Liver (tissue), 8 donors: ENCODE measurements at regions not wholly inside any gene's neighbourhood (a gene's known extent, or its start where the extent isn't known, plus 50 kb on each side); places are given as distances from the start of the nearest gene placed in this dataset.

ENCODE experiments used
- DNase-seq: peaks from one replicate; pipeline ENCODE4 v3.0.0-alpha.2; 2017; ENCODE audit warnings: low spot score
- H3K27ac ChIP-seq, 2 donors: one replicate each; pipeline ENCODE4 v1.7.0; 2013; ENCODE audit warnings: inconsistent platforms in 2 of 2, low read length in 2 of 2, control low read depth in 1 of 2, low read depth in 1 of 2, mild to moderate bottlenecking in 1 of 2
- H3K27me3 ChIP-seq, 4 donors: one replicate each; pipeline versions ENCODE4 v1.6.1 to v1.7.0; 2013; ENCODE audit warnings: low read length in 3 of 4, inconsistent platforms in 1 of 4, mild to moderate bottlenecking in 1 of 4, moderate library complexity in 1 of 4; ENCODE audit not compliant: control insufficient read depth in 4 of 4, insufficient read depth in 4 of 4
- H3K36me3 ChIP-seq, 4 donors: one replicate each; pipeline versions ENCODE4 v1.6.1 to v1.7.0; 2013; ENCODE audit warnings: low read length in 3 of 4, mild to moderate bottlenecking in 3 of 4, low read depth in 1 of 4, moderate library complexity in 1 of 4; ENCODE audit not compliant: control insufficient read depth in 4 of 4, insufficient read depth in 3 of 4
- H3K4me1 ChIP-seq, 4 donors: one replicate each; pipeline versions ENCODE4 v1.6.1 to v1.7.0; 2013; ENCODE audit warnings: low read length in 3 of 4, mild to moderate bottlenecking in 3 of 4, moderate library complexity in 1 of 4; ENCODE audit not compliant: control insufficient read depth in 4 of 4, insufficient read depth in 4 of 4
- H3K4me3 ChIP-seq, 3 donors: one replicate each; pipeline versions ENCODE4 v1.6.1 to v1.7.0; 2013; ENCODE audit warnings: low read length in 3 of 3, control low read depth in 1 of 3, low read depth in 1 of 3, mild to moderate bottlenecking in 1 of 3
- H3K9ac ChIP-seq, 2 donors: one replicate each; pipeline ENCODE4 v1.7.0; 2013; ENCODE audit warnings: low read length in 2 of 2, mild to moderate bottlenecking in 2 of 2, moderate library complexity in 2 of 2, control low read depth in 1 of 2, low read depth in 1 of 2
- H3K9me3 ChIP-seq, 4 donors: one replicate each; pipeline versions ENCODE4 v1.6.1 to v1.7.0; 2013; ENCODE audit warnings: low read length in 3 of 4; ENCODE audit not compliant: control insufficient read depth in 4 of 4
- EGR1 ChIP-seq, 2 donors: IDR thresholded peaks; 2 replicates each; pipeline ENCODE4 v1.6.1; 2016 to 2018; ENCODE audit warnings: antibody characterized with exemption in 2 of 2, low read depth in 2 of 2
- FOXA1 ChIP-seq: IDR thresholded peaks from 2 replicates; pipeline ENCODE4 v1.6.1; 2016; ENCODE audit warnings: antibody characterized with exemption
- FOXA2 ChIP-seq: IDR thresholded peaks from 2 replicates; pipeline ENCODE4 v1.6.1; 2016; ENCODE audit warnings: antibody characterized with exemption
- GABPA ChIP-seq, 2 donors: IDR thresholded peaks in 1 of 2; conservative IDR thresholded peaks in 1 of 2; 2 replicates each; pipeline ENCODE4 v1.6.1; 2016; ENCODE audit warnings: antibody characterized with exemption in 2 of 2, mild to moderate bottlenecking in 1 of 2, moderate library complexity in 1 of 2
- HNF4A ChIP-seq, 2 donors: conservative IDR thresholded peaks; 2 replicates each; pipeline ENCODE4 v1.6.1; 2016; ENCODE audit warnings: antibody characterized with exemption in 2 of 2, mild to moderate bottlenecking in 2 of 2
- RAD21 ChIP-seq, 2 donors: IDR thresholded peaks; 2 replicates each; pipeline ENCODE4 v1.6.1; 2016; ENCODE audit warnings: antibody characterized with exemption in 2 of 2, mild to moderate bottlenecking in 2 of 2
- RXRA ChIP-seq, 2 donors: IDR thresholded peaks; 2 replicates each; pipeline ENCODE4 v1.6.1; 2017 to 2018; ENCODE audit warnings: antibody characterized with exemption in 2 of 2, mild to moderate bottlenecking in 1 of 2
- SP1 ChIP-seq: IDR thresholded peaks from 2 replicates; pipeline ENCODE4 v1.6.1; 2018; ENCODE audit warnings: antibody characterized with exemption, mild to moderate bottlenecking
- TAF1 ChIP-seq: conservative IDR thresholded peaks from 2 replicates; pipeline ENCODE4 v1.6.1; 2016; ENCODE audit warnings: antibody characterized with exemption, mild to moderate bottlenecking
- YY1 ChIP-seq: IDR thresholded peaks from 2 replicates; pipeline ENCODE4 v1.6.1; 2016; ENCODE audit warnings: antibody characterized with exemption, mild to moderate bottlenecking
- ZBTB33 ChIP-seq: IDR thresholded peaks from 2 replicates; pipeline ENCODE4 v1.6.1; 2016; ENCODE audit warnings: antibody characterized with exemption
- WGBS: extraction: QIAGEN DNeasy Blood & Tissue Kit; methylation state at CpG from one replicate; pipeline ENCODE4 v1.1.7; 2013; 5-methylcytosine and 5-hydroxymethylcytosine counted together
- TF ChIP-seq, protein P1 (sequence below): IDR thresholded peaks from 2 replicates; pipeline ENCODE4 v1.6.1; 2016; ENCODE audit warnings: antibody characterized with exemption, mild to moderate bottlenecking
- TF ChIP-seq, protein P2 (sequence below): fragments of 150-350 bp; IDR thresholded peaks from 2 replicates; pipeline ENCODE4 v1.5.1; 2017; ENCODE audit warnings: improper control_type of control experiment, low read depth, low read length; ENCODE audit not compliant: missing input control
- donor health status: healthy.
- donor health status: healthy.
- donor health status: healthy.
- donor health status: healthy.
- donor health status: healthy.

DNA sequence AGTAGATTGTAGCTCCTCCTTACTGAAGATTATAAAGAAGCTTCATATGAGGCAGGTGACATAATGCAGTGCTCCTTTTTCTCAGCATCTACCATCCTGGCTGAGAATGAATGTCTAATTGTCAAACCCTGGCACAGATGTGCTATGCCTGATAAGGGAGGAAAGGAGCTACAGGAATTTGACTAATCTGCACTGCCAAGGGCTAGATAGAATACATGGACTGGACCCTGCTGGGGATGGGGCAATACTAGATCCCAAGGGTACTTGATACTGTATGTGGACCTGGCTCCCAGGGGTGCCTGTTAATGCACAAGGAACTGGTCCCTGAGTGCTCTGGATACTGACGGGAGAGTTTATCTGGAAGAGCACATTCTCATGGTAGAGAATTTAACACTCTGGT lies 362.2 kb upstream of the EMCN start:
- no peak overlapping the region for H3K9ac ChIP-seq
- no peaks in the 10 kb centered on the region for H3K27me3 ChIP-seq
- H3K4me3 ChIP-seq: no peak overlapping the region
- no peak for DNase-seq
- H3K4me1 ChIP-seq: no peaks in the 10 kb centered on the region
- no peaks in the 10 kb centered on the region for H3K36me3 ChIP-seq
- no peaks in the 10 kb centered on the region for H3K9me3 ChIP-seq
- TF ChIP-seq FOXA1 (no peak), SP1 (no peak), RAD21 (IDR thresholded peaks at IDR 0.05) (no peak), YY1 (no peak), GABPA (IDR thresholded peaks at IDR 0.05 in 1 of 2, conservative IDR thresholded peaks at IDR 0.05 in 1 of 2) (no peak), TAF1 (no peak), FOXA2 (no peak), ZBTB33 (no peak)
- TF ChIP-seq, protein P1, sequence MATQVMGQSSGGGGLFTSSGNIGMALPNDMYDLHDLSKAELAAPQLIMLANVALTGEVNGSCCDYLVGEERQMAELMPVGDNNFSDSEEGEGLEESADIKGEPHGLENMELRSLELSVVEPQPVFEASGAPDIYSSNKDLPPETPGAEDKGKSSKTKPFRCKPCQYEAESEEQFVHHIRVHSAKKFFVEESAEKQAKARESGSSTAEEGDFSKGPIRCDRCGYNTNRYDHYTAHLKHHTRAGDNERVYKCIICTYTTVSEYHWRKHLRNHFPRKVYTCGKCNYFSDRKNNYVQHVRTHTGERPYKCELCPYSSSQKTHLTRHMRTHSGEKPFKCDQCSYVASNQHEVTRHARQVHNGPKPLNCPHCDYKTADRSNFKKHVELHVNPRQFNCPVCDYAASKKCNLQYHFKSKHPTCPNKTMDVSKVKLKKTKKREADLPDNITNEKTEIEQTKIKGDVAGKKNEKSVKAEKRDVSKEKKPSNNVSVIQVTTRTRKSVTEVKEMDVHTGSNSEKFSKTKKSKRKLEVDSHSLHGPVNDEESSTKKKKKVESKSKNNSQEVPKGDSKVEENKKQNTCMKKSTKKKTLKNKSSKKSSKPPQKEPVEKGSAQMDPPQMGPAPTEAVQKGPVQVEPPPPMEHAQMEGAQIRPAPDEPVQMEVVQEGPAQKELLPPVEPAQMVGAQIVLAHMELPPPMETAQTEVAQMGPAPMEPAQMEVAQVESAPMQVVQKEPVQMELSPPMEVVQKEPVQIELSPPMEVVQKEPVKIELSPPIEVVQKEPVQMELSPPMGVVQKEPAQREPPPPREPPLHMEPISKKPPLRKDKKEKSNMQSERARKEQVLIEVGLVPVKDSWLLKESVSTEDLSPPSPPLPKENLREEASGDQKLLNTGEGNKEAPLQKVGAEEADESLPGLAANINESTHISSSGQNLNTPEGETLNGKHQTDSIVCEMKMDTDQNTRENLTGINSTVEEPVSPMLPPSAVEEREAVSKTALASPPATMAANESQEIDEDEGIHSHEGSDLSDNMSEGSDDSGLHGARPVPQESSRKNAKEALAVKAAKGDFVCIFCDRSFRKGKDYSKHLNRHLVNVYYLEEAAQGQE: no peak
- H3K27ac ChIP-seq: no peak overlapping the region
- WGBS: 89% methylated on average over 1 of the region's 1 CpG

- Histone ChIP-seq H3K27me3 (no peaks in the 10 kb centered on the region), H3K9me3 (no peaks in the 10 kb centered on the region), H3K9ac (no peak overlapping the region), H3K4me3 (no peak overlapping the region), H3K36me3 (no peaks in the 10 kb centered on the region), H3K27ac (no peak overlapping the region), H3K4me1 (no peaks in the 10 kb centered on the region)
- 95% methylated on average over 1 of the region's 1 CpG for WGBS
- DNase-seq: no peak
- TF ChIP-seq EGR1 (IDR thresholded peaks at IDR 0.05; ENCODE audit: low read depth in 2 of 2) (no peak), FOXA2 (no peak), HNF4A (conservative IDR thresholded peaks at IDR 0.05) (no peak), YY1 (no peak)
Observed at GRCh38 chr4:100879471-100879870, 361.6 kb upstream of the EMCN start.

- DNase-seq: no peak
- no peak for TF ChIP-seq TAF1
- no peak for TF ChIP-seq GABPA (IDR thresholded peaks at IDR 0.05 in 1 of 2, conservative IDR thresholded peaks at IDR 0.05 in 1 of 2)
- no peak for TF ChIP-seq ZBTB33
- TF ChIP-seq YY1: no peak
- TF ChIP-seq, protein P1: no peak
- TF ChIP-seq, protein P2, sequence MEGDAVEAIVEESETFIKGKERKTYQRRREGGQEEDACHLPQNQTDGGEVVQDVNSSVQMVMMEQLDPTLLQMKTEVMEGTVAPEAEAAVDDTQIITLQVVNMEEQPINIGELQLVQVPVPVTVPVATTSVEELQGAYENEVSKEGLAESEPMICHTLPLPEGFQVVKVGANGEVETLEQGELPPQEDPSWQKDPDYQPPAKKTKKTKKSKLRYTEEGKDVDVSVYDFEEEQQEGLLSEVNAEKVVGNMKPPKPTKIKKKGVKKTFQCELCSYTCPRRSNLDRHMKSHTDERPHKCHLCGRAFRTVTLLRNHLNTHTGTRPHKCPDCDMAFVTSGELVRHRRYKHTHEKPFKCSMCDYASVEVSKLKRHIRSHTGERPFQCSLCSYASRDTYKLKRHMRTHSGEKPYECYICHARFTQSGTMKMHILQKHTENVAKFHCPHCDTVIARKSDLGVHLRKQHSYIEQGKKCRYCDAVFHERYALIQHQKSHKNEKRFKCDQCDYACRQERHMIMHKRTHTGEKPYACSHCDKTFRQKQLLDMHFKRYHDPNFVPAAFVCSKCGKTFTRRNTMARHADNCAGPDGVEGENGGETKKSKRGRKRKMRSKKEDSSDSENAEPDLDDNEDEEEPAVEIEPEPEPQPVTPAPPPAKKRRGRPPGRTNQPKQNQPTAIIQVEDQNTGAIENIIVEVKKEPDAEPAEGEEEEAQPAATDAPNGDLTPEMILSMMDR: no peak
- TF ChIP-seq EGR1 (IDR thresholded peaks at IDR 0.05; ENCODE audit: low read depth in 2 of 2): no peak
- TF ChIP-seq RXRA (IDR thresholded peaks at IDR 0.05): no peak
- Histone ChIP-seq H3K9me3 (no peaks in the 10 kb centered on the region), H3K27me3 (no peaks in the 10 kb centered on the region), H3K4me3 (no peak overlapping the region), H3K4me1 (no peaks in the 10 kb centered on the region), H3K9ac (no peak overlapping the region), H3K27ac (no peak overlapping the region), H3K36me3 (no peaks in the 10 kb centered on the region)
Observed at GRCh38 chr4:100876546-100876945, 358.7 kb upstream of the EMCN start.
